NT2/D1 (cell line): ENCODE measurements at regions not wholly inside any gene's neighbourhood (a gene's known extent, or its start where the extent isn't known, plus 50 kb on each side); places are given as distances from the start of the nearest gene placed in this dataset.

Experiments
- SUZ12 ChIP-seq: IDR thresholded peaks from 2 replicates; pipeline ENCODE4 v1.6.1; 2011; ENCODE audit not compliant: insufficient read length, insufficient read depth; ENCODE audit errors: extremely low read depth
- YY1 ChIP-seq: IDR thresholded peaks from 2 replicates; pipeline ENCODE4 v1.6.1; 2011; ENCODE audit not compliant: insufficient read length, insufficient read depth
- ZNF274 ChIP-seq: IDR thresholded peaks from 2 replicates; pipeline ENCODE4 v1.6.1; 2011; ENCODE audit warnings: mild to moderate bottlenecking, low read depth, low read length

DNA sequence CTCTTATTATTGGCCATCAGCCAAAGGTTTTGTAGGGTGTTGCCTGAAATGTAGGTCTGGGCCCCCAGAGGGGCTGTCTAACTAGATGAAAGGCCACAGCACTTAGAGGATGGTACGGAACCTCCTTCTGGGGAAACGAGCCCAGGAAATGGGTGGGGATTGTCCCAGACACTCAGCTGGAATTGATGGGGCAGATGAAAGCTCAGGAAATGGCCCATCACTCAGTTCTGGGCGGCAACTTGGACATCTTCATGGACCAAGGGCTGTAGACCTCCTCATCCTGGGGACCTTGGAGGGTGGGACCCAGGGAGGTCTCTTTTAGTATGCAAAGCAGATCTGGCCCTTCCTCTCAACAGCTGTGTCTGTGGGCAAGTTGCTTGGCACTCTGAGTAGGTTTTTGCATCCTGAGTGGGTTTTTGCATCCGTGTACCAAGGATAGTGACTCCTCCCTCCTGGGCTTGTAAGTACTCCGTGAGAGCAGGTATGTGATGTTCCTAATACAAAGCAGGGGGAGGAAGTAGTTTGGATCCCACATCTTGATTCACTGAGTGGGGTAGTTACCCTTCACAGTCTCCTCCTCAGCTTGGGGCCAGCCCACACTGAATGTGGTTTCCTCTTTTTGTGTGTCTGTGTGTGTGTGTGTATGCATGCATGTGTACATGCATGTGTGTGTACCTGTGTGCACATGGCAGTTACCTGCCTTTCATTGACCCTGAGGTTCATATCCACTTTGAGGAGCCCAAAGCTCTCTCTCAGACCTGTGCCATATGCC lies 292.0 kb downstream of the RPLP1 start:
- no peak for TF ChIP-seq ZNF274
- no peak for TF ChIP-seq SUZ12
- no peak for TF ChIP-seq YY1
